Ascending aorta (tissue), 2 donors: ENCODE measurements at regions not wholly inside any gene's neighbourhood (a gene's known extent, or its start where the extent isn't known, plus 50 kb on each side); places are given as distances from the start of the nearest gene placed in this dataset.

Experiments used
- DNase-seq, 2 donors: peaks; one replicate each; pipeline ENCODE4 v3.0.0-alpha.2; 2019; ENCODE audit warnings: low spot score in 2 of 2
- H3K27ac ChIP-seq, 2 donors: fragments of 200-600 bp; sonication (generic); one replicate each; pipeline ENCODE4 v1.5.1; 2016 to 2017; ENCODE audit warnings: mild to moderate bottlenecking in 1 of 2
- H3K27me3 ChIP-seq: fragments of 200-600 bp; sonication (generic); one replicate; pipeline ENCODE4 v1.5.1; 2017
- H3K36me3 ChIP-seq, 2 donors: fragments of 200-600 bp; sonication (generic); one replicate each; pipeline ENCODE4 v1.5.1; 2016
- H3K4me1 ChIP-seq, 2 donors: fragments of 200-600 bp; sonication (generic); one replicate each; pipeline ENCODE4 v1.5.1; 2016 to 2017; ENCODE audit warnings: mild to moderate bottlenecking in 1 of 2
- H3K4me3 ChIP-seq, 2 donors: fragments of 200-600 bp; sonication (generic); one replicate each; pipeline ENCODE4 v1.5.1; 2016 to 2017; ENCODE audit warnings: mild to moderate bottlenecking in 1 of 2
- H3K9me3 ChIP-seq, 2 donors: fragments of 200-600 bp; sonication (generic); one replicate each; pipeline ENCODE4 v1.5.1; 2016
- CTCF ChIP-seq, 3 experiments: fragments of 200-600 bp in 2 of 3; fragments of 450-650 bp in 1 of 3; sonication (generic) in 2 of 3; IDR thresholded peaks; one replicate each; pipeline ENCODE4 v1.5.1; 2016 to 2019; ENCODE audit warnings: antibody characterized with exemption in 3 of 3, mild to moderate bottlenecking in 1 of 3, moderate library complexity in 1 of 3
- intact Hi-C: fragments of 100-400 bp; cut with DNase I; formaldehyde crosslinking; loops from one replicate; pipeline ENCODE4 v1.15.1; 2023

DNA sequence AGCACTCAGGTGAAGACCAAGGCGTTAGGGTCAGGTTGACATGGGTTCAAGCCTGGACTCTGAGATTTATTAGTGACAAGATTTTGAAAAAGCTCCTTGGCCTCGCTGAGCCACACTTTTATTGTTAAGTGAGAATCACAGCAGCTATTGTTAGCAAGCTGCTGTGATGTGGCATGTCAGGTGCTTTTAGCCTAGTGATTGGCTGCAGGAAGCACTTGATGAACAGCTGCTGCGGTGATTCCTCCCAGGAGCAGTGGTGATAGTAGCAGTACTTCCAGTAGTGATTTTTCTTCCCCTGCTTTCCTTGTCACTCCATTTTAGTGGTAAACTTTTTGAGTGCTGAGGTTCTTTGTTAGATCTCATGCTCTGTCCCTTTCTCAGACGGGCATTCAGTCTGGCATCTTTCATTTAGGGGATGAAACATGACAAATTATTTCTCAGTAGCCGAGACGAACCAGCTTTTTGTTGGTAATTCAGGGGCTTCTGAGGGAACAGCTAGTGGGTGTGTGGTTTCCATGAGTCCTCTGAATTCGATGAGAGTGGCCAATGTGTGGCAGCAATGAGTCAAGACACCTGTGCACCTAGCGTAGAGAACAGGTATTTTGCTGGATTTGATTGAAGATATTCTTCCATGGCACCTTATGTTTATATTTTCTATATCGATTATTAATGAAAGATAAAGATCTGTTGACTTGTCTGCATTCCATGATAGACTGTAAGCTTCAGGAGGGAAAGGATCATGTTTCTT, 696.7 kb downstream of the DHX35 start:
- no peak for TF ChIP-seq CTCF (IDR thresholded peaks at IDR 0.05)
- no peaks in the 10 kb centered on the region for H3K27me3 ChIP-seq
- peaks cover 0 to 2% of the 10 kb centered on the region in 2 donors for H3K4me1 ChIP-seq
- H3K4me3 ChIP-seq: no peak overlapping the region
- no peaks in the 10 kb centered on the region for H3K9me3 ChIP-seq
- intact Hi-C loops: no loop called here
- no peak overlapping the region for H3K27ac ChIP-seq
- no peaks in the 10 kb centered on the region for H3K36me3 ChIP-seq
- no peak for DNase-seq

- Histone ChIP-seq H3K4me1 (no peaks in the 10 kb centered on the region), H3K27ac (no peak overlapping the region), H3K36me3 (no peaks in the 10 kb centered on the region), H3K27me3 (no peaks in the 10 kb centered on the region), H3K9me3 (no peaks in the 10 kb centered on the region), H3K4me3 (no peak overlapping the region)
- intact Hi-C loops: no loop called here
- no peak for DNase-seq
- no peak for TF ChIP-seq CTCF (IDR thresholded peaks at IDR 0.05)
These were observed 692.0 kb downstream of the DHX35 start for GRCh38 chr20:39654171-39654570.

DNA sequence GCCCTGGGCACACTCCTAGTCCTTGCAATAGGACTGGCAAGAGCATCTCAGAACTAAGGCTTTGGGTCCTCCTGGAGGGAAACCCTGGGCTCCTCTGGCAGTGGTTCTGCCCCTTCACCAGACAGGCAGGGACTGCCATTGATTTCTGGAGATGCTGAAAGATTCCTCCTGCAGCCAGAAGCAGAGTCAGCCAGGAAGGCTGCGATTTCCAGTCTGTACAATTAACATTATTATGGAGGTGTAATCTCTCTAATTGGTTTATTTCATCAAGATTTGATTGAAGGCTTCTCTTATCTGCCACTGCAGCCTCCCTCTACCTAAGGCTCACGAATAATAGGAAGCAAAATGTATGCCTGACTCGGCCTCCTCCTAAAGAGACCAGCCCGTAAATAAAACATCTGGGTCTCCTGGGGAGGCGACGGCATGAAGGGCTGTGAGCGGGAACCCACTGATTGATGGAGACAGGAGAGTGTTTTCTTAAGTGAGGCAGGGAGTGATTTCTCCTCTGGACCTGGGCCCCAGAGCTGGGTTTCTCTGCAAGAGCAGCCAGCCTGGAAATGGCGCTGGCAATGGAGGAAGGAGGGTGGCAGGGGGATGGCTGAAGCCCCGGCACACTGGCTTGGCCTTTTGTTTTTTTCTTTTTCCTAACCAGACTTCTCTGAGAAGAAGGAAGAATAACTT, 689.6 kb downstream of the DHX35 start:
- intact Hi-C loops: no loop called here
- Histone ChIP-seq H3K4me3 (no peak overlapping the region), H3K27me3 (no peaks in the 10 kb centered on the region), H3K4me1 (no peaks in the 10 kb centered on the region), H3K27ac (no peak overlapping the region), H3K36me3 (no peaks in the 10 kb centered on the region), H3K9me3 (no peaks in the 10 kb centered on the region)
- TF ChIP-seq CTCF (IDR thresholded peaks at IDR 0.05): no peak
- DNase-seq: no peak

DNA sequence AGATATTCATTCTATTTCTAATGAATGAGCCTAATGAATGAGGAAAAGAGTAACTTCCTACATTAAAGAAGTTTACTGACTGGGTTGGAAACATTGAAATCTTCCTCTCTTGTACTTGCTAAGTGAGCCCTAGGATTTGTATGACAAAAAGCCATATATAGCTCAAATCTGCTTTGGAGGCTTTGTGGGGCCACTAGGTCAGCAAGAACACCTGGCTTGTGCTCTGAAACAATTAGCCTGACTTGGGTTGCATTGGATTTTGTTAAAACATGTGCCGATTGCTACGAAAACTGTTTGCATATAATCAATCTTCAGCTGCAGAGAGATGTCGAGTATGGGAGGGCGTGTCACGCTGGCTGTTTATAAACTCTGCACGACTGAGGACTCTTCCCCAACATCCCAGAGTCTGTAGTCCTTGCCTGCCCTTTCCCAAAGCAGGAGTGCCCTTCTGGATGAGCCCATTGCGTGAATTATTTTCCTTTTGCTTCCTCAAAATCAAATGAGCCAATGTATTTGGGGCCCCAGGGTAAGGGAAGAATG, 684.8 kb downstream of the DHX35 start:
- Histone ChIP-seq H3K27ac (no peak overlapping the region), H3K9me3 (no peaks in the 10 kb centered on the region), H3K4me1 (no peaks in the 10 kb centered on the region), H3K36me3 (no peaks in the 10 kb centered on the region), H3K27me3 (no peaks in the 10 kb centered on the region), H3K4me3 (no peak overlapping the region)
- DNase-seq: no peak
- intact Hi-C loops: no loop called here
- TF ChIP-seq CTCF (IDR thresholded peaks at IDR 0.05): no peak

GRCh38 chr20:39645131-39645530, 683.0 kb downstream of the DHX35 start:
- no peaks in the 10 kb centered on the region for H3K36me3 ChIP-seq
- no peak for DNase-seq
- no peaks in the 10 kb centered on the region for H3K9me3 ChIP-seq
- H3K27ac ChIP-seq: no peak overlapping the region
- no peaks in the 10 kb centered on the region for H3K27me3 ChIP-seq
- no peak overlapping the region for H3K4me3 ChIP-seq
- intact Hi-C loops: no loop called here
- no peaks in the 10 kb centered on the region for H3K4me1 ChIP-seq
- TF ChIP-seq CTCF (IDR thresholded peaks at IDR 0.05): no peak
